Astrocyte (in vitro differentiated cells and primary cell): ENCODE measurements at regions not wholly inside any gene's neighbourhood (a gene's known extent, or its start where the extent isn't known, plus 50 kb on each side); places are given as distances from the start of the nearest gene placed in this dataset.

Experiments
- EZH2 ChIP-seq: IDR thresholded peaks from 2 replicates; pipeline ENCODE4 v1.6.1; 2012; ENCODE audit warnings: mild to moderate bottlenecking, low read length, inconsistent platforms; ENCODE audit not compliant: insufficient read depth
- TF ChIP-seq, protein P1 (sequence below): IDR thresholded peaks from 2 replicates; pipeline ENCODE4 v1.5.1; 2011; ENCODE audit warnings: low read depth, mild to moderate bottlenecking, inconsistent platforms, low read length, moderate library complexity; ENCODE audit not compliant: insufficient read depth

DNA sequence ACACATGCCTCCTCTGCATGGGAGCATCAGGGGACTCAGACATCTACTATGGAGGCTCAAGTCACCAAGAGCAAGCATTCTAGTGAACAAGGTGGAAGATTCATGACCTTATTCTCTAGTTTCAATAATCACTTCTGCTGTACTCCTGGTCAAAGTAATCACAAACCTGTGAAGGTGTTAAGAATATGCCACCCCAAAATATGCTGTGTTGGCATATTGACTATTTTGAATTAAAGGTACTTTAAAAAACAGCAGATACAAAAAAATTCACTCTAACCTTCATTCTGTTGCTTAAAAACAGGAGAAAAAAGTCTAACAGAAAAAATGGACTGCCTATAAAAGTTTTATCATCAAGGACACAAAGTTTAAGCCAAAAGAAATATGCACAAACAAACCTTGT is 607.8 kb upstream of the TYRP1 start:
- TF ChIP-seq, protein P1, sequence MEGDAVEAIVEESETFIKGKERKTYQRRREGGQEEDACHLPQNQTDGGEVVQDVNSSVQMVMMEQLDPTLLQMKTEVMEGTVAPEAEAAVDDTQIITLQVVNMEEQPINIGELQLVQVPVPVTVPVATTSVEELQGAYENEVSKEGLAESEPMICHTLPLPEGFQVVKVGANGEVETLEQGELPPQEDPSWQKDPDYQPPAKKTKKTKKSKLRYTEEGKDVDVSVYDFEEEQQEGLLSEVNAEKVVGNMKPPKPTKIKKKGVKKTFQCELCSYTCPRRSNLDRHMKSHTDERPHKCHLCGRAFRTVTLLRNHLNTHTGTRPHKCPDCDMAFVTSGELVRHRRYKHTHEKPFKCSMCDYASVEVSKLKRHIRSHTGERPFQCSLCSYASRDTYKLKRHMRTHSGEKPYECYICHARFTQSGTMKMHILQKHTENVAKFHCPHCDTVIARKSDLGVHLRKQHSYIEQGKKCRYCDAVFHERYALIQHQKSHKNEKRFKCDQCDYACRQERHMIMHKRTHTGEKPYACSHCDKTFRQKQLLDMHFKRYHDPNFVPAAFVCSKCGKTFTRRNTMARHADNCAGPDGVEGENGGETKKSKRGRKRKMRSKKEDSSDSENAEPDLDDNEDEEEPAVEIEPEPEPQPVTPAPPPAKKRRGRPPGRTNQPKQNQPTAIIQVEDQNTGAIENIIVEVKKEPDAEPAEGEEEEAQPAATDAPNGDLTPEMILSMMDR, result no peak
- no peak for TF ChIP-seq EZH2
